NCI-H345 treated with DMSO at 0.1 percent for 48 hours (cell line): ENCODE measurements at regions not wholly inside any gene's neighbourhood (a gene's known extent, or its start where the extent isn't known, plus 50 kb on each side); places are given as distances from the start of the nearest gene placed in this dataset.

ENCODE experiments used
- DNase-seq: peaks from one replicate; lab custom pipeline; 2025; ENCODE audit not compliant: unreplicated experiment; lab: John Stamatoyannopoulos, UW

GRCh38 chr7:33807155-33807530 lies 98.2 kb upstream of the BMPER start:
- no peak for DNase-seq

DNA sequence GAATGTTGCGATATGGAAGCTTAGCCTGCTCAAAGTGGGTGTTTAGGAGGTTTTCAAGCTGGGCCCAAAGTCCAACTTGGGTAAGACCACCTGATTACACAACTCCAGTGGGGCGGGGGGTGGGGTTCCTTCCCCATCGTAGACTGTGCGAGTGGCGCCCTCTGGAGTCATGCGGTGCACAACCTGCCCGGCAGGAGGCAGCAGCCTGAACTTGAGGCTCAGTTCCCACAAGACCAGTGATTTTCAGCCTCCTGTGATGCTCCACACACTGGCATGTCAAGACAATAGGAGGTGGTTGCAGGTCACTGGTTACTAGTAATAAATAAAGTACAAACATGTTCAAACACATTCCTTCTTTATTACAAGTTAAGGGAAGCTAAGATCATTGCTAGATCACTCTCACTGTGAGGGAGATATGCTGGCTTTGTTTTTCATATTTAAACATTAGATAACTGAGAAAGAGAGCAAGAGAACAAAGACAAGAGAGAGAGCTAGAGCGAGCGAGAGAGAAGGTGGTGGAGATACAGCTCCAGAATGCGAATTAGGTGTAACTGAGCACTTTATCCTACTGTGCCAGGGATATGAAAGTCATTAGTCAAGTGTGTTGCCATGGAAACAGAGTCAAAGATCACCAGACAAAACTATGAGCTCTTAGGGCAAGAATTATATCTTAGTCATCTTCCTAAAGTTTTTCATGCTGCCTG lies 97.4 kb upstream of the BMPER start:
- DNase-seq: no peak

GRCh38 chr7:33809228-33809627 lies 96.1 kb upstream of the BMPER start:
- no peak for DNase-seq

GRCh38 chr7:33810356-33810755 lies 95.0 kb upstream of the BMPER start:
- no peak for DNase-seq

GRCh38 chr7:33813331-33813730 lies 92.0 kb upstream of the BMPER start:
- DNase-seq: no peak

- no peak for DNase-seq
These were observed 90.9 kb upstream of the BMPER start for GRCh38 chr7:33814400-33814799.

DNA sequence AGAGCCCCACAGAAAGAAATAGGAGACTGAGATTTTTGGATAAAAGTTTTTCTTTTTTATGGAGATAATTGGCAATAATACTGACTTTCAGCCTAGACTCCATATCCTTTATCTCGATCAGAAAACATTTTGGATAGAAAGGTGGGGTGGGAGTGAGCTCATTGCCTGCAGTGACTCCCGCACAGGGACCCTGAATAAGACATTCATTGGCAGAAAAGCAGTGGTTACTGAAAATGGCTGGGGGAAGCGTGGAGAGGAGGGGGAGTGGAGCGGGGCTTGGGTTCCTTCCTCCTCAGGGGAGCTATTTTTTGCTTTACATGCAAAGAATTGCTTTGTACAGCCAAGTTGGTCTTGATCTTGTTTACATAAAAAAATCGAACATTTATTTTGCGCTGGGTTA lies 90.4 kb upstream of the BMPER start:
- no peak for DNase-seq

- no peak for DNase-seq
These were observed 90.0 kb upstream of the BMPER start for GRCh38 chr7:33815336-33815735.

- no peak for DNase-seq
These were observed 89.2 kb upstream of the BMPER start for GRCh38 chr7:33816106-33816505.

GRCh38 chr7:33819658-33820057 lies 85.7 kb upstream of the BMPER start:
- DNase-seq: no peak

DNA sequence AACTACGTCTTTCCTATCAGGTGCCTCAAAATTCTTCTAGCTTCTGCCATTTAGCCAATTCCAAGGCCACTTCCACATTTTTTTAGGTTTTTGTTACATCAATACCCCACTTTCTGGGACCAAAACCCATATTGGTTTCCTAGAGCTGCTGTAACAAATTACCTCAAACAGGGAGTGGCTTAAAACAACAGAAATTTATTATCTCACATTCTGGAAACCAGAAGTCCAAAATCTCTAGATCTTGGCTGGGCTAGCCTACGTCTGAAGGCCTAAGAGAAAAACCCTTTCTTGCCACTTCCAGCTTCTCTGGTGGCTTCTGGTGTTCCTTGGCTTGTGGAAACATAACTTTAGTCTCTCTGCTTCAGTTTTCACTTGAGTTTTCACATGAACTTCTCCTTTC lies 85.1 kb upstream of the BMPER start:
- no peak for DNase-seq

GRCh38 chr7:33821970-33822369 lies 83.4 kb upstream of the BMPER start:
- DNase-seq: no peak

DNA sequence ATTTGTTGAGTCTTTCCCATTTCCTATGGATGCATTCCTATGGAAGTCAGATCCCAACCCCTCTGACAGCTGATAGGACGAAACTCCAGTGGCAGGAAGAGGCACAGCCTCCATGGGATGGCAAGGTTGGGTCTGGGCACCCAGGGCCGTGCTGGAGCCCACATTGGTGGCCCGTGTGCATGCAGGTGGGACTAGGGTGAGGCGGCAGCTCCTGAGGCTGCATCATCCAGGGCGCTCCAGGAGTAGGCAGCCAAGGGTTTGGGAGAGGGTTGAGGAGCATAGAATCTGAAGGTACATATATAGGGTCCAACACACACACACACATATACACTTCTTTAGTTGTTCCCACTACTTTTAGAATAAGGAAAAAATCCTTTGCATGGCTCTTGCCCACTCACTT lies 81.4 kb upstream of the BMPER start:
- DNase-seq: no peak

- DNase-seq: no peak
These were observed 80.4 kb upstream of the BMPER start for GRCh38 chr7:33824911-33825459.

GRCh38 chr7:33825644-33826043 lies 79.7 kb upstream of the BMPER start:
- DNase-seq: no peak

- DNase-seq: no peak
These were observed 75.8 kb upstream of the BMPER start for GRCh38 chr7:33829536-33829935.

GRCh38 chr7:33831389-33832141 lies 73.8 kb upstream of the BMPER start:
- DNase-seq: no peak

- no peak for DNase-seq
These were observed 73.0 kb upstream of the BMPER start for GRCh38 chr7:33832271-33832721.

DNA sequence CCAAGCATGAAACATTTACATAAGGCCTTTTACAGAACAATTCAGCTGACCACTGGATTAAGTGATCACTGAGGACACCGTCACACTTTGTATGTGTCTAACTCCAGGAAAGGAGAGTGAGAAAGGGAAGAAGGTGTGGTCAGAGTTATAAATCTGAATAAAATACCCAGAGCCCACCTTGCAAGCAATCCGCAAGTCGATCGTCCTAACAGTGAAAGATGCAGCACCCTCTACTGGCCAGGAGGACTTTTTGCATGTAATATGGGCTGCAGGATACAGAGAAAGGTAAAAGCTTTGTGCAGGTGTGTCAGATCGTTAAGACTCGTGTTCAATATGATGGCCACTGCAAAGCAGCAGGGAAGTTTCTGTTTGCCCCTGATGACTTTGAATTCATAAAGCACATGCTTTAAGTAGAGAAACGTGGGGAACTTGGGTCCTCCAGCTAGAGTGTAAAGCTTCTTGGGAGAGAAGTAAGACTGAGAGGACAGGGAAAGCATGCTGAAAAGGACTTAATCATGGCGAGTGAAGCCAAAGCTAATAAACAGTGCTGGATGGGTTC lies 68.5 kb upstream of the BMPER start:
- DNase-seq: no peak

DNA sequence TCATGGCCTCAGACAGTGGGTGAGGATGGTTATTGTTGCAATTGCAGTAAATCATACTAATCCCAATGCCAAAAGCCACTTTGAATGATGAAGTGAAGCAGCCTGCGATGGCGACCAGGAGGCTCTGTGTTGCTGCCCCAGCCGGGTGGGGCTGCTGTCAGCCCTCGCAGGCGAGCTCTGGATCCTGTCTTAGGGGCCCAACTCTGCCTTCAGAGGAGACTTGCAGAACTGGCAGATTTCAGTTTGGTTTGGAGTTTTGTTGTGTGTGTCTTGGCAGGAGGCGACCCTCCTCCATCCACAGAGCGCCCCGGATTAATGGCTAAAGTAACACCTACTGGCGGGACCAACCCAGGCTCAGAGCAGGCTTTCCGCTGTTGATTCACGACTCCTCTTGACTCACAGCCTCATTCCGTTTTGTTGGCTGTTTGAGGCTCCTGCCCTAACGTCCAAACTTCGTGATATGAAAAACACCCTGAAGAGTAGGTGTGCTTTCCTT lies 67.9 kb upstream of the BMPER start:
- DNase-seq: no peak

GRCh38 chr7:33841031-33841430 lies 64.3 kb upstream of the BMPER start:
- no peak for DNase-seq

DNA sequence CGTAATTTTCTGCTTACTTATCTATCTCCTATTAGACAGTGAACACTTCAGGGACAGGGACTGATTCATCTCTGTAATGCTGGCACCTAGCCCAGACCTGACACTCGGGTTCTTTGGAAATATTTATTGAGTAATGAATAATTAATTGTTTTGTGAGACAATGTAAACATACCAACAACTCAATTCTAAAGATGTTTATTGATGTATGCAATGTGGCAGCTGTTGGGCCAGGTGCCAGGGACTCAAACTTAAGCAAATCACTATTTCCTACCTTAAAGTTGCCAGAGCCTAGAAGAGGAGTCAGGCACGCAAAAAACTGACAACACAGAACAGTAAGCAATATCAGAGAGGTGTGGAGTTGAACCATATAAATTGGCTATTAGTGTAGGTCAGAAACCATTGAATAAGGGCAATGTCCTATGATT lies 63.6 kb upstream of the BMPER start:
- DNase-seq: peak; percentile 79
